ENCODE measurements at regions not wholly inside any gene's neighbourhood (a gene's known extent, or its start where the extent isn't known, plus 50 kb on each side); places are given as distances from the start of the nearest gene placed in this dataset.

DNA sequence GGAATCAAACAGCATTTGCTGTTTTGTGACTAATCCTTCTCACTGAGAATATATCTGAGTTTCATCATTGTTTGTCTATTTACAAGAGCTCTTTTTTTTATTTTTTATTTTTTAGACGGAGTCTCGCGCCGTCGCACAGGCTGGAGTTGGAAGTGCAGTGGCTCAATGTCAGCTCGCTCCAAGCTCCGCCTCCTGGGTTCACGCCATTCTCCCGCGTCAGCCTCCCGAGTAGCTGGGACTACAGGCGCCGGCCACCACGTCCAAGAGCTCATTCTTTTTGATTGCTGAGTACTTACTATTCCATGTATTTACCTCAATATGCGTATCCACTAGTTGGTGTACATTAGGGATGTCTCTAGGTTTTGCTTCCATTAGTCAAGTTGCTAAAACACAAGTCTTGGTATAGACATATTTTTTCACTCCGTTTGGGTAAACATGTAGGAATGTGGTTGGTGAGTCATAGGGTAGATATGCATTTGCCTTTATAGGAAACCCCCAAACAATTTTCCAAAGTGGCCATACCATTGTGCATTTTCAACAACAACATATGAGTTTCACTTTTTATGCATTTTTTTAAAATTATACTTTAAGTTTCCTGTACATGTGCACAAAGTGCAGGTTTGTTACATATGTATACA lies 1005.0 kb upstream of the CDH10 start:
- TF ChIP-seq POLR2AphosphoS5 (IDR thresholded peaks at IDR 0.05), result no peak
- TF ChIP-seq, protein P1, sequence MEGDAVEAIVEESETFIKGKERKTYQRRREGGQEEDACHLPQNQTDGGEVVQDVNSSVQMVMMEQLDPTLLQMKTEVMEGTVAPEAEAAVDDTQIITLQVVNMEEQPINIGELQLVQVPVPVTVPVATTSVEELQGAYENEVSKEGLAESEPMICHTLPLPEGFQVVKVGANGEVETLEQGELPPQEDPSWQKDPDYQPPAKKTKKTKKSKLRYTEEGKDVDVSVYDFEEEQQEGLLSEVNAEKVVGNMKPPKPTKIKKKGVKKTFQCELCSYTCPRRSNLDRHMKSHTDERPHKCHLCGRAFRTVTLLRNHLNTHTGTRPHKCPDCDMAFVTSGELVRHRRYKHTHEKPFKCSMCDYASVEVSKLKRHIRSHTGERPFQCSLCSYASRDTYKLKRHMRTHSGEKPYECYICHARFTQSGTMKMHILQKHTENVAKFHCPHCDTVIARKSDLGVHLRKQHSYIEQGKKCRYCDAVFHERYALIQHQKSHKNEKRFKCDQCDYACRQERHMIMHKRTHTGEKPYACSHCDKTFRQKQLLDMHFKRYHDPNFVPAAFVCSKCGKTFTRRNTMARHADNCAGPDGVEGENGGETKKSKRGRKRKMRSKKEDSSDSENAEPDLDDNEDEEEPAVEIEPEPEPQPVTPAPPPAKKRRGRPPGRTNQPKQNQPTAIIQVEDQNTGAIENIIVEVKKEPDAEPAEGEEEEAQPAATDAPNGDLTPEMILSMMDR (IDR thresholded peaks at IDR 0.05), result no peak
